ENCODE measurements at regions not wholly inside any gene's neighbourhood (a gene's known extent, or its start where the extent isn't known, plus 50 kb on each side); places are given as distances from the start of the nearest gene placed in this dataset.
"Not testable (repeated sequence)": the region's sequence is repeated elsewhere in the genome, so short reads cannot be mapped to it uniquely, and the experiment has no call there.

DNA sequence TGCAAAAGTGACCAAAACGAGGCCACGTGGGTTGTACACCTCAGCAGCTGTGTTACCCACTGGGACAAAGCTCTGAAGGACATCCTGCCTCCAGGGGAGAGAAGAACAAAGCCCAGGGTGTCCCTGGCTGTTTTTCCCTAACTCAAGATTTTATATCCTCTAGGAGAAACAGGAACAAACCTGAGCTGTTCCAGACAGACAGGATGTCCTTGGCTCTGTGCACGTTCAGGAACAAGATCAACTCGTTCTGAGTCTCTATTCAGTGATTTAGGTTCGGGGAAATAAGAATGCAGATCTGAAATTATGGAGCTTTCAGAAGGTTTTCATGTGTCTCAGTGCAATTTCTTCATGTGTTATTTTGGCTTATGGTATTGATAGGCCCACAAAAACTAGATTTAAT lies 465.3 kb downstream of the TMEM121 start:
- not testable (repeated sequence) for H3K36me3 ChIP-seq, H3K4me3 ChIP-seq, H3K27me3 ChIP-seq, DNase-seq, H3K9me3 ChIP-seq

DNA sequence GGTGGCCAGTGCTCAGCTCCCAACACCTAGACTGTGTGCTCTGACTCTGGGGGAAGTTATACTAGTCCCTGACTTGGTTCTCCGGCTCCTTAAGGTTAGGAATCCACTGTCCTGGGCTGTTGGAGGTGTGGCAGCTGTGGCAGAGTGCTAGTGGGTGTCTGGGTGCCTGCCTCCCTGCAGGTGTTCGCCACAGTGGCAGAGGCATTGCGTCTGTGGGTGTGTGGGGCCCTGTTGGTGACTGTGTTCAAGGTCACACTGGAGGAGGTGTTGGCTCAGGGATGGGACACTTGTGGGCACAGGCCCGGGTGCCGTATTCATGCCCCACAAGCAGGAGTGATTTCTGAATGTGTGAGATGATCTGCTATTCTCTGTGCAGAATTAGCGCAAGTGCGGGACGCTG lies 467.4 kb downstream of the TMEM121 start:
- no peaks in the 10 kb centered on the region for H3K36me3 ChIP-seq
- no peak overlapping the region for H3K4me3 ChIP-seq
- H3K9me3 ChIP-seq = no peaks in the 10 kb centered on the region
- no peaks in the 10 kb centered on the region for H3K27me3 ChIP-seq
- no peak for DNase-seq

DNA sequence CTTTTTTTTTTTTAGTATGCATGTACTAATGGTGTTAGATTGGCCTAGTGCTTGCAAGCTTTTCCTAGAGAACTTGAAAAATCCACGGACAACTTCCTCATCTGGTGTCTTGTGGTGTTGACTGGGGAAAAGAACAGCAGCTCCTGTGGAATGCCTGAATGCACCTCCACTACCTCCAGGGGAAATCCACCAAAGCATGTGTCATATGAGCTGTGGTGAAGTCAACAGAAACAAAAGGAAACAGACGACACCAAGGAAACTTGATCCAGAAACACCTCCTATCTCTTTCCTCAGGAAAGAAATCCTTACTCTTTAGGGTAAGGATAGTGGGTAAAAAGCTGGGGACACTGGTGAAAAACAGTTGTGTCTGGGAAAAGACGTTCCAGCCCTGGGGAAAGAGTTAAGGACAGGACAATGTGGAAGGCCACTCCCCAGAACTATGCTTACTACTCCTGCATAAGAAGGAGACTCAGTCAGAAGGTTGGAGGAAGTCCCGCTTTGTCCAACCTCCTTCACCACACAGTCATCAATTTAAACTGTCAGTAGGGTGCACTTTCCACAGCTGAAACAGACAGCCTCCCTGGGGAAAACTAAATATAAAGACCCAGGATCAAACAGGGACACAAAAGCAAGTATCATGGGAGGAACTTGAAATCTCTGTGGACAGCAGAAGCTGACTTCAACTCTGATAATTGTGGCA lies 468.8 kb downstream of the TMEM121 start:
- not testable (repeated sequence) for H3K27me3 ChIP-seq, H3K9me3 ChIP-seq, H3K4me3 ChIP-seq, H3K36me3 ChIP-seq
- DNase-seq = peak; percentile 25

DNA sequence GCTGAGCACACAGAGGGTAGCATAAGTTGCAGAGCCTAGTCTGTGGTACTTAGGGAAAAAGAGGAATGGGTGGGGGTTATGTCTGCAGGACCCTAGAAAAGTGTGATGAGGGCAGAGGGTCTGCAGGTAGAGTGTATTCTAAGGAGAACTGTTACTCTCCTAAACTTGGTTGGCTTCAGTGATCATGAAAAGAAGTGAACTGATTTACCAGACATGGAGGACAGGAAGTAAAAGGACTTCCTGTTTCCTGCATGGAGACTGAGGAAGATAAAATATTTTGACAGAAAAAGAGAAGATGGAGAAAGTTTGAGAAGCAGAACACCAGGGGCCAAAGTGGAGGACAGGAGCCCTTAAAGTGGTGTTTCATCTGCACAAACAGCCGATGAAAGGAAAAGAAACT lies 472.2 kb downstream of the TMEM121 start:
- not testable (repeated sequence) for DNase-seq, H3K36me3 ChIP-seq, H3K9me3 ChIP-seq, H3K27me3 ChIP-seq, H3K4me3 ChIP-seq

DNA sequence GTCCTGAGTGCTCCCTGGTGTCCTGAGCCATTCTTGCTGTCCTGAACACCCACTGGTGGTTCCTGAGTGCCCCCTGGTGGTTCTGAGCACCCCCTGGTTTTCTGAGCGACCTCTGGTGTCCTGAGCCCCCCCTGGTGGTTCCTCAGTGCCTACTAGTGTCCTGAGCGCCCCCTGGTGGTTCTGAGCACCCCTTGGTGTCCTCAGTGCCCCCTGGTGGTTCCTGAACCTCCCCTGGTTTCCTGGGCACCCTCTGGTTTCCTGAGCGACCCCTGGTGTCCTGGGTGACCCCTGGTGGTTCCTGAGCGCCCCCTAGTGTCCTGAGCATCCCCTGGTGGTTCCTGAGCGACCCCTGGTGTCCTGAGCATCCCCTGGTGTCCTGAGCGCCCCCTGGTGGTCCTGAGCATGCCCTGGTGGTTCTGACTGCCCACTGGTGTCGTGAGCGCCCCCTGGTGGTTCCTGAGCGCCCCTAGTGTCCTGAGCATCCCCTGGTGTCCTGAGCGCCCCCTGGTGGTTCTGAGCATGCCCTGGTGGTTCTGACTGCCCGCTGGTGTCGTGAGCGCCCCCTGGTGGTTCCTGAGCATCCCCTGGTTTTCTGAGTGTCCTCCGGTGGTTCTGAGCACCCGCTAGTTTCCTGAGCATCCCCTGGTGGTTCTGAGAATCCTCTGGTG lies 473.1 kb downstream of the TMEM121 start:
- no peaks in the 10 kb centered on the region for H3K27me3 ChIP-seq

DNA sequence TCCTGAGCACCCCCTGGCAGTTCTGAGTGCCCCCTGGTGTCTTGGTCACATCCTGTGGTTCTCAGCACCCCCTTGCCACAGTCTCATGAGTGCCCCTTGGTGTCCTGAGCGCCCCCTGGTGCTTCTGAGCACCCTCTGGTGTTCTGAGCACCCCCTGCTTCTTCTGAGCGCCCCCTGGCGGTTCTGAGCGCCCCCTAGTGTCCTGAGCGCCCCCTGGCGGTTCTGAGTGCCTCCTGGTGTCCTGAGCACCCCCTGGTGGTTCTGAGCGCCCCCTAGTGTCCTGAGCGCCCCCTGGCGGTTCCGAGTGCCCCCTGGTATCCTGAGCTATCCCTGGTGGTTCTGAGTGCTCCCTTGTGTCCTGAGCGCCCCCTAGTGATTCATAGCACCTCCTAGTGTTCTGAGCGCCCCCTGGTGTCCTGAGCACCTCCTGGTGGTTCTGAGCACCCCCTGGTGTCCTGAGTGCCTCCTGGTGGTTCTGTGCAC lies 473.7 kb downstream of the TMEM121 start:
- H3K4me3 ChIP-seq, DNase-seq, H3K36me3 ChIP-seq, H3K9me3 ChIP-seq, H3K27me3 ChIP-seq: not testable (repeated sequence)

More for the DNA sequence above, 473.1 kb downstream of the TMEM121 start:
- Histone ChIP-seq H3K9me3 (no peaks in the 10 kb centered on the region), H3K36me3 (no peaks in the 10 kb centered on the region), H3K4me3 (no peak overlapping the region)
- peak; percentile 40 for DNase-seq

DNA sequence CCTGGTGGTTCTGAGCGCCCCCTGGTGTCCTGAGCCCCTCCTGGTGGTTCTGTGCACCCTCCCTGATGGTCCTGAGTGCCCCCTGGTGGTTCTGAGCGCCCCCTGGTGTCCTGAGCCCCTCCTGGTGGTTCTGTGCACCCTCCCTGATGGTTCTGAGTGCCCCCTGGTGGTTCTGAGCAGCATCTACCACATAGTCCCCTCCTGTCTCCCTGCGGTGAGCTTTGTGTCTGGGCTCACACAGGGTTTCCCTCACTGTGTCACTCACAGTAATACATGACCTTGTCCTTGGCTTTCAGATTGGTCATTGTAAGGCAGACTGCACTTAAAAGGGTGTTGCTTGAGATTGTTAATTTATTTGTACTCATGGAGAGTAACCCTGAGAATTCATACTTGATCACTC lies 474.9 kb downstream of the TMEM121 start:
- not testable (repeated sequence) for H3K27me3 ChIP-seq, H3K4me3 ChIP-seq, H3K36me3 ChIP-seq, DNase-seq, H3K9me3 ChIP-seq

DNA sequence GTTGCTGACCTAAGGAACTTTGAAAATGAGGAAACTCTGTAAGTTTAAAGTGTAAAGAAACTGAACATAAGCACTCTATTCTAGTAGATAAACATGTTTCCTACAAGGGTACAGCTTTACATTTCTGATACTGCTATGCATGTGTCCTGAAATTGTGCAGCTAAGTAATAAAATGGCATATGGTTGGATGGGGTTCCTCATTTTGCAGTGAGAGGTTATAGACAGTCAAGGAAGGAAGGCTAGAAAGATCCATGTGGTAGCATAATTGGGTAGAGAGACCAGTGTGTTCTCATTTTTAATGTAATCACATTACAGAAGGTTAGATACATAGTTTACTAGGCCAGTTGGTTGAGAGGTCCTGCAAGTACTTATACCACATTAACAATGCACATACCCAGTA lies 477.0 kb downstream of the TMEM121 start:
- H3K9me3 ChIP-seq = no peaks in the 10 kb centered on the region
- no peak overlapping the region for H3K4me3 ChIP-seq
- no peak for DNase-seq
- no peaks in the 10 kb centered on the region for H3K27me3 ChIP-seq
- no peaks in the 10 kb centered on the region for H3K36me3 ChIP-seq

DNA sequence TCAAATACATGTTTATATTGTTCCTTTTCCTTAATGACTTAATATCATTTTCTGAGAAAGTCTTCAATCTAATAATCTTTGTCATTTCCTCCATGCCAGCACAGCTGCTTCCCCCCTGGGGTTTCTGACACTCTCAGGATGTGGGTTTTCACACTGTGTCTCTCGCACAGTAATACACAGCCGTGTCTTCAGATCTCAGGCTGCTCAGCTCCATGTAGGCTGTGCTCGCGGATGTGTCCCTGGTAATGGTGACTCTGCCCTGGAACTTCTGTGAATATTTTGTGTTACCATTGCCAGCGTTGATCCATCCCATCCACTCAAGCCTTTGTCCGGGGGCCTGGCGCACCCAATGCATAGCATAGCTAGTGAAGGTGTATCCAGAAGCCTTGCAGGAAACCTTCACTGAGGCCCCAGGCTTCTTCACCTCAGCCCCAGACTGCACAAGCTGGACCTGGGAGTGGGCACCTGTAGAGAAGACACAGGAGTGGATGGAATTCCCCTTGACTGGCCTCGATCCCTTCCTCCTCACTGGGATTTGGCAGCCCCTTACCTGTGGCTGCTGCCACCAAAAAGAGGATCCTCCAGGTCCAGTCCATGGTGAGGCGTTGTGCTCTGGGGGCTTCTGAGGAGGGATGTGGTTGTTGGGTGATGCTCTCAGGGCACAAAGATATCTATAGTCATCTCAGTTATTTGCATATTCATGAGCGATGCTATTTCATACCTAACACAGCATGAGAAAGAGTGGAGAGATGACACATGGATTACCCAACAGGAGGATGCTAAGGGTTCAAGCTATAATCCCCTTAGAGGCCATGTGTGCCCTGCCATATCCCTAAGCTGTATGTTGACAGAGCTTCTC lies 478.8 kb downstream of the TMEM121 start:
- not testable (repeated sequence) for H3K9me3 ChIP-seq, H3K27me3 ChIP-seq, H3K4me3 ChIP-seq, DNase-seq, H3K36me3 ChIP-seq

DNA sequence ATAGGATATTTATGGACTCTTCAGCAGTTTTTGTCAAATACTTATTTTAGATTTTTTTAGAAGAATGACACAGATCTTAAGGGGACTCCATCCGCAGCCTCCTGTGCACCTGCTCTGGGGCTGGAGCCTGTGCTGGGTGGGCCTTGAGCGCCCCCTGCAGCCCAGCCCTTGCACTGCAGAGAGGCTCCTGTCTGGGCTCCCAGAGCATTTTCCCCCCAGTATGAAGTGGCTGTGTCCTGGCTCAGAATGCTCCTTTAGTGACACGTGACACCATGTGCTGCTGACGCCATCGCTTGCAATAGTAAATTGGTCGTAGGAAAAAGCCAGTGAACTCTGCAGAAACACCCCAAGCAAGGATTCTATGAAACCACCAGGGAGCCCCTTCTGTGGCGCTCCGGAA lies 479.7 kb downstream of the TMEM121 start:
- H3K36me3 ChIP-seq, H3K9me3 ChIP-seq, H3K4me3 ChIP-seq, H3K27me3 ChIP-seq, DNase-seq: not testable (repeated sequence)

DNA sequence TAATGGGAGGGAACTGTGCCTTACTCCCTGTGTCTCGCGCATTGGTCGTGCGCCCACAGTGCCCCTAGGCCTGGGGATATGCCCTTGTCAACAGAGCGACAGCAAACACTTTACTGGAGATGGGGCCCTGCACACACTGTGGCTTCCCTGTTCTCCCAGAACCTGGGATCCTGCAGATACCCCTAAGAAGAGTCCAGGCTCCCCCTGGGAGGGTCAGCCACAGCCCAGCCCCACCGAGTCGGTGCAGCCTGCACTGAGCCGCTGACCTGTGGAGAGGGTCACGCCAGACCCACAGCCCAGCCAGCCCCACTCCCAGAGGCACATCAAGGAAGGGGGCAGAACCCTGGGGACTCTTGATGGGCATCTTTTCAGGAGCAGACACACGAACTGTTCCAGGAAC lies 480.3 kb downstream of the TMEM121 start:
- H3K36me3 ChIP-seq, DNase-seq: not testable (repeated sequence)

DNA sequence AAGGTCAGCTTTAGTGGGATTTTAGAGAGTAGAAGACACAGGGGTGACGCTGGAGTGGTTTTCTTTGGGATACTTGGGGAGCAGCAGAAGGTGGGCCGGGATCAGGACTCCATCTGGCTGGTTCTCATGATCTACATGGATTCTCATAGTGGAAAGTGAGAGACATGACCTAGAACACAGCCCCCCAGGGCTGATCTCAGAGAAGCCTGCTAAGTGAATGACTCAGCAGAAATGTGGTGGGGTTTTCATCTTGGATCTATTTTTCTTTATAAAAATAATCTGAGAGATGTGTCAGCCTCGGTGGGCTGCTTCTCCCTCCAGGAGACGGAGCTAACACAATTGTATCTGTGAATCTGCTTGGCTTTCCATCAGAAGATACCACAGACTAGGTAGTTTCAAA lies 484.4 kb downstream of the TMEM121 start:
- H3K4me3 ChIP-seq = no peak overlapping the region

More for the DNA sequence above, 480.3 kb downstream of the TMEM121 start:
- H3K27me3 ChIP-seq, H3K4me3 ChIP-seq, H3K9me3 ChIP-seq: not testable (repeated sequence)

DNA sequence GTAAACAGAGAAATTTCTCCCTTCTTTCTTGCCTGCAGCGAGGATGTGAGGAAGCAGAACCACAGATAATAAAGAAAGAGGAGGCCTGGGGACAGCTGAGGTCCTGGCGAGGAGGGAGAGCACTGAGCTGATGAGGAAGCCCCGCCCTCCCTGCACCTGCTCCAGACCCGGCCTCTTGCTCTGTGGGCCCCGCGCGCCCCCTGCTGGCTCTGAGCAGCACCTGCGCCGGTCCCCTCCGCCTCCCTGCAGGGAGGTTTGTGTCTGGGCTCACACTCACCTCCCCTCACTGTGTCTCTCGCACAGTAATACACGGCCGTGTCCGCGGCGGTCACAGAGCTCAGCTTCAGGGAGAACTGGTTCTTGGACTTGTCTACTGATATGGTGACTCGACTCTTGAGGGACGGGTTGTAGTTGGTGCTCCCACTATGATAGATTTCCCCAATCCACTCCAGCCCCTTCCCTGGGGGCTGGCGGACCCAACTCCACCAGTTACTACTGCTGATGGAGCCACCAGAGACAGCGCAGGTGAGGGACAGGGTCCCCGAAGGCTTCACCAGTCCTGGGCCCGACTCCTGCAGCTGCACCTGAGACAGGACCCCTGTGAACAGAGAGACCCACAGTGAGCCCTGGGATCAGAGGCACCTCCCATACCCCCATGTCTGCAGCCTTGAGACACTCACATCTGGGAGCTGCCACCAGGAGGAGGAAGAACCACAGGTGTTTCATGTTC lies 485.4 kb downstream of the TMEM121 start:
- not testable (repeated sequence) for H3K9me3 ChIP-seq, H3K4me3 ChIP-seq, H3K27me3 ChIP-seq, H3K36me3 ChIP-seq
- DNase-seq = peak; percentile 59

More for the DNA sequence above, 484.4 kb downstream of the TMEM121 start:
- DNase-seq = no peak
- no peaks in the 10 kb centered on the region for H3K9me3 ChIP-seq
- H3K27me3 ChIP-seq = no peaks in the 10 kb centered on the region
- no peaks in the 10 kb centered on the region for H3K36me3 ChIP-seq

DNA sequence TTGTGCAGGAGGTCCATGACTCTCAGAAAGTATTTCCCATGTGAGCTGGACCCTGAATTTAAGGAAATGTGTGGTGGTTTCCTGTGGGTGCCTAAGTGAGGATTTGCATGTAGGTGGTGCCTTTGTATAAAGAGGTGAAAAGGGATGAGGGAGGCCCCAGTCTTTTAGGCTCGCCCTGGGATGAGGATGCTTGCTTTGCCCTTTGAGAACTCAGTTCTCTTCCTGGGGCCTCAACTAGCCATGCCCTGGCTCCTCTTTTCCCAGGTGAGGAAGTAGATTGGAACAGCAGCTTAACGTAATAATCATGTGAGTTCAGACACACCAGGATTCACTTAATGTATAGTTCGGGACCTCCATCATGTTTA lies 486.0 kb downstream of the TMEM121 start:
- not testable (repeated sequence) for H3K27me3 ChIP-seq, H3K9me3 ChIP-seq, DNase-seq, H3K4me3 ChIP-seq, H3K36me3 ChIP-seq

DNA sequence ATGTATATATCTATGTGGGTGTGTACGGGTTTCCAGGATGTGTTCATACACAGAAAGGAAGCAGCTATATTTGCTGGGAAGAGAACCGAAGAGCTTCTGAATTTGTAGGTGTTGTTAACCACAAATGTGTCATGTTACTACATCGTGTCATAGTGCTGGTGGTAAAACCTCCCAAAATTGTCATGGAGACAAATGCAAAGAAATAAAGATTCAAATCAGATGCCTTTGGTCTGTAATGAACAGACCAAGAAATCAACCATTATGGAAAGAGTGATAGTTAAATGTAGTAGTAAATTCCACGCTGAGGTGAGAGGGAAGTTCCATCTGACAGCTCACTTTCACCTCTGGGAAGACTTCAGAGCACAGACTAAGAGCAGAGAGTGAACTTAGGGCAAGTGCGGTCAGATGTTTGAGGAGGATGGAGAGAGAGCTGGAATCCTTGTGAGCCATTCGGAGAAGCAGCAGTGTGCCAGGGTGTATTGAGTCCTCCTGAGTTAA lies 487.5 kb downstream of the TMEM121 start:
- DNase-seq = no peak
- Histone ChIP-seq H3K36me3 (no peaks in the 10 kb centered on the region), H3K9me3 (no peaks in the 10 kb centered on the region), H3K4me3 (no peak overlapping the region), H3K27me3 (no peaks in the 10 kb centered on the region)

DNA sequence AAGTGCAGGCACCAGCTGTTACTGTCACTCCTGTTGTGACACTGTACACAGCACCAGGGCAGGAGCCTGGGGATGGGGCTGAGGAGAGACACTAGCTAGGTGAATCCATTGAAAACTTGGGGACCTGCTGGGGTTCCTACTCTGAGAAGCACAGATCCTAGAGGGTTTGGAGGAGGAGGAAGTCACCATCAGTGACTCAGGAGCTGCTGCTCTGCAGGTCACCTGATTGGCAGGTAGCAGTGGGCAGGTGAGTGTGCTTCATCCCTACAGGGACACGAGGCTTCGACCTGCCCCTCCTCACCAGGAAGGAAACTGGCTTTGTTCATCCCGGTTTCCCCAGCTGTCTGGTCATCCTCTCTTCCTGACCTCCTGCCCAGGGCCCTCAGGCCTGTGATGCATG lies 491.6 kb downstream of the TMEM121 start:
- not testable (repeated sequence) for H3K27me3 ChIP-seq, H3K36me3 ChIP-seq, H3K4me3 ChIP-seq, DNase-seq, H3K9me3 ChIP-seq

DNA sequence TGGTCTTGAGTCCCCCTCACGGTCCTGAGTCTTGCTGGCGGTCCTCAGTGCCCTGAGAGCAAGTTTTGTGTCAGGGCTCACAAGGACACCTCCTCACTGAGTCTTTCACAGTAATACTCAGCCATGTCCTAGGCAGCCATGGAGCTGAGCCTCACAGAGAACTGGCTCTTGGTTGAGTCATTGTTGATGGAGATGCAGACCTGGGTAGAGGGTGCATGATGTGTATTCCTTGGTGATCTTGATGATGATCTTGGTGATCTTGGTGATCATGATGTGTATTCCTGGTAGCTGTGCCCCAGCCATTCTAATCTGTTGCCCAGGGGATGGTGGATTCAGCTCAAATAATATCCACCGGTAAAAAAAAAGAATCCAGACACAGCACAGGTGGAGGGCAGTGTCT lies 495.4 kb downstream of the TMEM121 start:
- Histone ChIP-seq H3K4me3 (no peak overlapping the region), H3K27me3 (no peaks in the 10 kb centered on the region), H3K36me3 (no peaks in the 10 kb centered on the region), H3K9me3 (no peaks in the 10 kb centered on the region)
- DNase-seq = no peak
